ENCODE measurements at regions not wholly inside any gene's neighbourhood (a gene's known extent, or its start where the extent isn't known, plus 50 kb on each side); places are given as distances from the start of the nearest gene placed in this dataset.

- ChIA-PET RAD21 (ENCODE audit: unreplicated experiment) (no interaction called here), SMC1A (ENCODE audit: uncharacterized antibody, unreplicated experiment) (interaction anchor here (0.8 kb wide), 1 partner anchor 155 kb away, joined by 3 read pairs; no protein-coding TSS in a partner anchor), POLR2A (no interaction called here), CTCF (no interaction called here)
- BruUV-seq (replicated peaks), result no TSS peak
- in situ Hi-C loops (cut with MboI) (no loop called here), intact Hi-C loops (cut with micrococcal nuclease; ENCODE audit: unreplicated experiment) (no loop called here)
- H3K4me2 ChIP-seq (ENCODE audit: control insufficient read depth, insufficient read depth), result no peak overlapping the region
- no peak overlapping the region for H3K4me3 ChIP-seq
- DNase-seq (ENCODE audit: low read depth, low spot score), result no peak
- no peaks in the 10 kb centered on the region for H3K36me3 ChIP-seq (ENCODE audit: control insufficient read depth in 2 of 2, insufficient read depth in 2 of 2, low read length in 1 of 2)
- H4K20me1 ChIP-seq (ENCODE audit: control insufficient read depth, insufficient read depth), result no peaks in the 10 kb centered on the region
- H3K4me1 ChIP-seq (ENCODE audit: control insufficient read depth, insufficient read depth, low read length), result no peaks in the 10 kb centered on the region
- H3K27me3 ChIP-seq (replicated peaks in 1 of 2; ENCODE audit: control insufficient read depth in 2 of 2, insufficient read depth in 2 of 2, low read length in 1 of 2), result no peaks in the 10 kb centered on the region; a peak in 1 of 4 replicates
- no peaks in the 10 kb centered on the region for H3K79me2 ChIP-seq (ENCODE audit: control insufficient read depth, insufficient read depth, low read length)
- no peak overlapping the region for H2AFZ ChIP-seq (ENCODE audit: control insufficient read depth, low read depth, low read length)
- ATAC-seq, result no peak
- WGBS (ENCODE audit: insufficient coverage, insufficient replicate concordance, low lambda C conversion rate, missing lambda C conversion rate), result 37% methylated on average over 3 of the region's 3 CpGs
- H3K9me3 ChIP-seq (replicated peaks; ENCODE audit: control insufficient read depth, insufficient read depth, low read length), result no peaks in the 10 kb centered on the region
- no peak overlapping the region for H3K9ac ChIP-seq (ENCODE audit: control insufficient read depth, insufficient read depth, low read length)
- FAIRE-seq, result no peak
- H3K27ac ChIP-seq (ENCODE audit: control insufficient read depth, insufficient read depth), result no peak overlapping the region
- TF ChIP-seq BRCA1 (IDR thresholded peaks at IDR 0.05; ENCODE audit: low read depth, low read length) (no peak), MXI1 (IDR thresholded peaks at IDR 0.05; ENCODE audit: low read depth, low read length) (no peak), NFIC (IDR thresholded peaks at IDR 0.05; ENCODE audit: low read depth, low read length) (no peak), RAD21 (IDR thresholded peaks at IDR 0.05; ENCODE audit: insufficient read depth, low read depth, low read length) (no peak), IRF4 (IDR thresholded peaks at IDR 0.05; ENCODE audit: low read depth, low read length) (no peak), IKZF1 (conservative IDR thresholded peaks at IDR 0.05) (no peak), CUX1 (IDR thresholded peaks at IDR 0.05; ENCODE audit: insufficient replicate concordance, low read depth, low read length) (no peak), EGR1 (IDR thresholded peaks at IDR 0.05; ENCODE audit: borderline replicate concordance in 1 of 2, low read depth in 2 of 2, low read length in 2 of 2) (no peak), SRF (IDR thresholded peaks at IDR 0.05; ENCODE audit: low read depth in 2 of 2, low read length in 2 of 2) (no peak), E2F8 (IDR thresholded peaks at IDR 0.05; ENCODE audit: low read depth, partially characterized antibody) (no peak), ZNF24 (IDR thresholded peaks at IDR 0.05) (no peak), HCFC1 (IDR thresholded peaks at IDR 0.05; ENCODE audit: low read length) (no peak), SMARCA5 (IDR thresholded peaks at IDR 0.05) (no peak), JUND (IDR thresholded peaks at IDR 0.05; ENCODE audit: low read depth, low read length) (no peak), KLF5 (IDR thresholded peaks at IDR 0.05; ENCODE audit: partially characterized antibody) (no peak)
- TF ChIP-seq, protein P1, sequence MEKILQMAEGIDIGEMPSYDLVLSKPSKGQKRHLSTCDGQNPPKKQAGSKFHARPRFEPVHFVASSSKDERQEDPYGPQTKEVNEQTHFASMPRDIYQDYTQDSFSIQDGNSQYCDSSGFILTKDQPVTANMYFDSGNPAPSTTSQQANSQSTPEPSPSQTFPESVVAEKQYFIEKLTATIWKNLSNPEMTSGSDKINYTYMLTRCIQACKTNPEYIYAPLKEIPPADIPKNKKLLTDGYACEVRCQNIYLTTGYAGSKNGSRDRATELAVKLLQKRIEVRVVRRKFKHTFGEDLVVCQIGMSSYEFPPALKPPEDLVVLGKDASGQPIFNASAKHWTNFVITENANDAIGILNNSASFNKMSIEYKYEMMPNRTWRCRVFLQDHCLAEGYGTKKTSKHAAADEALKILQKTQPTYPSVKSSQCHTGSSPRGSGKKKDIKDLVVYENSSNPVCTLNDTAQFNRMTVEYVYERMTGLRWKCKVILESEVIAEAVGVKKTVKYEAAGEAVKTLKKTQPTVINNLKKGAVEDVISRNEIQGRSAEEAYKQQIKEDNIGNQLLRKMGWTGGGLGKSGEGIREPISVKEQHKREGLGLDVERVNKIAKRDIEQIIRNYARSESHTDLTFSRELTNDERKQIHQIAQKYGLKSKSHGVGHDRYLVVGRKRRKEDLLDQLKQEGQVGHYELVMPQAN (conservative IDR thresholded peaks at IDR 0.05), result no peak
These were observed 160.1 kb downstream of the FAM124B start for GRCh38 chr2:224241812-224242211.

All from GM12878 (cell line).